WTC11 (cell line): ENCODE measurements at regions not wholly inside any gene's neighbourhood (a gene's known extent, or its start where the extent isn't known, plus 50 kb on each side); places are given as distances from the start of the nearest gene placed in this dataset.

Experiments
- CBFB ChIP-seq: sonication (generic); formaldehyde crosslinking; IDR thresholded peaks from 2 replicates; pipeline ENCODE4 v1.8.1; 2022; ENCODE audit warnings: mild to moderate bottlenecking, low read depth, missing genetic modification reagents
- FOXJ3 ChIP-seq: sonication (generic); formaldehyde crosslinking; IDR thresholded peaks from 2 replicates; pipeline ENCODE4 v1.9.0; 2021; ENCODE audit warnings: missing genetic modification reagents, mild to moderate bottlenecking, borderline replicate concordance
- GABPB1 ChIP-seq: sonication (generic); formaldehyde crosslinking; IDR thresholded peaks from 2 replicates; pipeline ENCODE4 v1.8.1; 2023; ENCODE audit warnings: mild to moderate bottlenecking, missing genetic modification reagents
- KAT7 ChIP-seq: sonication (generic); formaldehyde crosslinking; IDR thresholded peaks from 2 replicates; pipeline ENCODE4 v1.8.1; 2023; ENCODE audit warnings: missing genetic modification reagents, mild to moderate bottlenecking, borderline replicate concordance
- NFE2L1 ChIP-seq: sonication (generic); formaldehyde crosslinking; IDR thresholded peaks from 2 replicates; pipeline ENCODE4 v1.8.1; 2023; ENCODE audit warnings: missing genetic modification reagents
- NR2C2 ChIP-seq: sonication (generic); formaldehyde crosslinking; IDR thresholded peaks from 2 replicates; pipeline ENCODE4 v1.8.0; 2022; ENCODE audit warnings: mild to moderate bottlenecking, missing genetic modification reagents
- ZNF232 ChIP-seq: sonication (generic); formaldehyde crosslinking; IDR thresholded peaks from 2 replicates; pipeline ENCODE4 v1.8.0; 2022; ENCODE audit warnings: mild to moderate bottlenecking, missing genetic modification reagents
- TF ChIP-seq, protein P1 (sequence below): fragments of 200-600 bp; IDR thresholded peaks from 2 replicates; pipeline ENCODE4 v1.8.0; 2022; ENCODE audit warnings: antibody characterized with exemption
- TF ChIP-seq, protein P2 (sequence below): fragments of 250-450 bp; sonication (Bioruptor Pico); IDR thresholded peaks from 2 replicates; pipeline ENCODE4 v1.9.0; 2021; ENCODE audit warnings: moderate library complexity, mild to moderate bottlenecking, inconsistent platforms, borderline replicate concordance
- TF ChIP-seq, protein P3 (sequence below): sonication (generic); formaldehyde crosslinking; IDR thresholded peaks from 2 replicates; pipeline ENCODE4 v1.8.1; 2022; ENCODE audit warnings: low read depth, missing genetic modification reagents, borderline replicate concordance
- TF ChIP-seq, protein P4 (sequence below): sonication (generic); formaldehyde crosslinking; IDR thresholded peaks from 2 replicates; pipeline ENCODE4 v1.8.0; 2022; ENCODE audit warnings: mild to moderate bottlenecking, missing genetic modification reagents
- TF ChIP-seq, protein P5 (sequence below): fragments of 250-450 bp; sonication (Bioruptor Pico); IDR thresholded peaks from 2 replicates; pipeline ENCODE4 v2.1.2; 2022; ENCODE audit warnings: mild to moderate bottlenecking, moderate library complexity
- TF ChIP-seq, protein P6 (sequence below): sonication (generic); formaldehyde crosslinking; IDR thresholded peaks from 2 replicates; pipeline ENCODE4 v1.8.1; 2022; ENCODE audit warnings: mild to moderate bottlenecking, moderate library complexity, missing genetic modification reagents

DNA sequence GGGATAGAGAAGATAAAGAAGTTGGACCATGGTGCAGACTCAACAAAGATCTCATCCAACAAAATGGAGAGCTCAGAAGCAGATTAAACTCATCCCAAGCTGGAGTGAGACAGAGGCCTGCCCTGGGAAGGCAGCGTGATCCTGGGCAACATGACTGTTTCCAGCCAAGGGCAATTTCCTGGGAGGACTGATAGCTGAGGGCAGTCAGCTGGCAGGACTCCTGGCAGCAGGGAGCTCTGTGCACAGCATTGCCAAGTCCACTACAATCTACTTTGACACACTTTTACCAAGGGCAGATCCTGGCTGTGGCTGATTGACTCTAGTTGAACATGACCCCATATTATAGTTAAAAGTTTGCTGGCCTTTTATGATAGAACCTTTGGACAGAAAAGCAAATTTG, 357.3 kb upstream of the RASGEF1B start:
- TF ChIP-seq, protein P1, sequence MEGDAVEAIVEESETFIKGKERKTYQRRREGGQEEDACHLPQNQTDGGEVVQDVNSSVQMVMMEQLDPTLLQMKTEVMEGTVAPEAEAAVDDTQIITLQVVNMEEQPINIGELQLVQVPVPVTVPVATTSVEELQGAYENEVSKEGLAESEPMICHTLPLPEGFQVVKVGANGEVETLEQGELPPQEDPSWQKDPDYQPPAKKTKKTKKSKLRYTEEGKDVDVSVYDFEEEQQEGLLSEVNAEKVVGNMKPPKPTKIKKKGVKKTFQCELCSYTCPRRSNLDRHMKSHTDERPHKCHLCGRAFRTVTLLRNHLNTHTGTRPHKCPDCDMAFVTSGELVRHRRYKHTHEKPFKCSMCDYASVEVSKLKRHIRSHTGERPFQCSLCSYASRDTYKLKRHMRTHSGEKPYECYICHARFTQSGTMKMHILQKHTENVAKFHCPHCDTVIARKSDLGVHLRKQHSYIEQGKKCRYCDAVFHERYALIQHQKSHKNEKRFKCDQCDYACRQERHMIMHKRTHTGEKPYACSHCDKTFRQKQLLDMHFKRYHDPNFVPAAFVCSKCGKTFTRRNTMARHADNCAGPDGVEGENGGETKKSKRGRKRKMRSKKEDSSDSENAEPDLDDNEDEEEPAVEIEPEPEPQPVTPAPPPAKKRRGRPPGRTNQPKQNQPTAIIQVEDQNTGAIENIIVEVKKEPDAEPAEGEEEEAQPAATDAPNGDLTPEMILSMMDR, result no peak
- no peak for TF ChIP-seq NR2C2 (CRISPR knock-in tag)
- TF ChIP-seq, protein P2, sequence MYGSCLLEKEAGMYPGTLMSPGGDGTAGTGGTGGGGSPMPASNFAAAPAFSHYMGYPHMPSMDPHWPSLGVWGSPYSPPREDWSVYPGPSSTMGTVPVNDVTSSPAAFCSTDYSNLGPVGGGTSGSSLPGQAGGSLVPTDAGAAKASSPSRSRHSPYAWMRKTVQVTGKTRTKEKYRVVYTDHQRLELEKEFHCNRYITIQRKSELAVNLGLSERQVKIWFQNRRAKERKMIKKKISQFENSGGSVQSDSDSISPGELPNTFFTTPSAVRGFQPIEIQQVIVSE (CRISPR knock-in tag), result no peak
- no peak for TF ChIP-seq KAT7
- TF ChIP-seq, protein P3, sequence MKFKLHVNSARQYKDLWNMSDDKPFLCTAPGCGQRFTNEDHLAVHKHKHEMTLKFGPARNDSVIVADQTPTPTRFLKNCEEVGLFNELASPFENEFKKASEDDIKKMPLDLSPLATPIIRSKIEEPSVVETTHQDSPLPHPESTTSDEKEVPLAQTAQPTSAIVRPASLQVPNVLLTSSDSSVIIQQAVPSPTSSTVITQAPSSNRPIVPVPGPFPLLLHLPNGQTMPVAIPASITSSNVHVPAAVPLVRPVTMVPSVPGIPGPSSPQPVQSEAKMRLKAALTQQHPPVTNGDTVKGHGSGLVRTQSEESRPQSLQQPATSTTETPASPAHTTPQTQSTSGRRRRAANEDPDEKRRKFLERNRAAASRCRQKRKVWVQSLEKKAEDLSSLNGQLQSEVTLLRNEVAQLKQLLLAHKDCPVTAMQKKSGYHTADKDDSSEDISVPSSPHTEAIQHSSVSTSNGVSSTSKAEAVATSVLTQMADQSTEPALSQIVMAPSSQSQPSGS (CRISPR knock-in tag), result no peak
- TF ChIP-seq ZNF232 (CRISPR knock-in tag), result no peak
- no peak for TF ChIP-seq CBFB (CRISPR knock-in tag)
- TF ChIP-seq, protein P4, sequence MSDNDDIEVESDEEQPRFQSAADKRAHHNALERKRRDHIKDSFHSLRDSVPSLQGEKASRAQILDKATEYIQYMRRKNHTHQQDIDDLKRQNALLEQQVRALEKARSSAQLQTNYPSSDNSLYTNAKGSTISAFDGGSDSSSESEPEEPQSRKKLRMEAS (CRISPR knock-in tag), result no peak
- no peak for TF ChIP-seq GABPB1
- TF ChIP-seq, protein P5, sequence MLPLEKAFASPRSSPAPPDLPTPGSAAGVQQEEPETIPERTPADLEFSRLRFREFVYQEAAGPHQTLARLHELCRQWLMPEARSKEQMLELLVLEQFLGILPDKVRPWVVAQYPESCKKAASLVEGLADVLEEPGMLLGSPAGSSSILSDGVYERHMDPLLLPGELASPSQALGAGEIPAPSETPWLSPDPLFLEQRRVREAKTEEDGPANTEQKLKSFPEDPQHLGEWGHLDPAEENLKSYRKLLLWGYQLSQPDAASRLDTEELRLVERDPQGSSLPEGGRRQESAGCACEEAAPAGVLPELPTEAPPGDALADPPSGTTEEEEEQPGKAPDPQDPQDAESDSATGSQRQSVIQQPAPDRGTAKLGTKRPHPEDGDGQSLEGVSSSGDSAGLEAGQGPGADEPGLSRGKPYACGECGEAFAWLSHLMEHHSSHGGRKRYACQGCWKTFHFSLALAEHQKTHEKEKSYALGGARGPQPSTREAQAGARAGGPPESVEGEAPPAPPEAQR, result no peak
- TF ChIP-seq, protein P6, sequence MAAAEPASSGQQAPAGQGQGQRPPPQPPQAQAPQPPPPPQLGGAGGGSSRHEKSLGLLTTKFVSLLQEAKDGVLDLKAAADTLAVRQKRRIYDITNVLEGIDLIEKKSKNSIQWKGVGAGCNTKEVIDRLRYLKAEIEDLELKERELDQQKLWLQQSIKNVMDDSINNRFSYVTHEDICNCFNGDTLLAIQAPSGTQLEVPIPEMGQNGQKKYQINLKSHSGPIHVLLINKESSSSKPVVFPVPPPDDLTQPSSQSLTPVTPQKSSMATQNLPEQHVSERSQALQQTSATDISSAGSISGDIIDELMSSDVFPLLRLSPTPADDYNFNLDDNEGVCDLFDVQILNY, result no peak
- no peak for TF ChIP-seq NFE2L1
- TF ChIP-seq FOXJ3 (CRISPR knock-in tag), result no peak
